ENCODE measurements at regions not wholly inside any gene's neighbourhood (a gene's known extent, or its start where the extent isn't known, plus 50 kb on each side); places are given as distances from the start of the nearest gene placed in this dataset.
"Not testable (repeated sequence)": the region's sequence is repeated elsewhere in the genome, so short reads cannot be mapped to it uniquely, and the experiment has no call there.

DNA sequence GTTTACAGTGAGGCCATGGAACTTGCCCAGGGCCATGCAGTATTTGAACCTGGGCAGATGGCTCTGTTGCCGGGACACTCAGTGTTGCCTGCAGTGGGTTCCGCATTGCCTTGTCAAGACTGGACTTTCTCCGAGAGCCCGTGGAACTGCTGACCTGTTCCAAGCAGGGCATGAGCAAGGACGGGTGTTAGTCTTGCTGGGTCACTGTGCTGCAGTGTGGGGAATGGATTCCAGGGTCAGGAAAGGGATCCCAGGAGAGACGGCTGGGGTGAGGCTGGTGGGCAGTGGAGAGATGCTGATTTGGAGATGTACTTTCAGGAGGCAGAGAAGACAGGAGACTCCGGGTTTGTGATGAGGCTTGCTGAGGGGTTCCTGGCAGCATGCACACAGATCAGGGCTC, 348.7 kb upstream of the HS6ST1 start:
- DNase-seq (ENCODE audit: low read depth in 4 of 4, low spot score in 3 of 4), result no peak

DNA sequence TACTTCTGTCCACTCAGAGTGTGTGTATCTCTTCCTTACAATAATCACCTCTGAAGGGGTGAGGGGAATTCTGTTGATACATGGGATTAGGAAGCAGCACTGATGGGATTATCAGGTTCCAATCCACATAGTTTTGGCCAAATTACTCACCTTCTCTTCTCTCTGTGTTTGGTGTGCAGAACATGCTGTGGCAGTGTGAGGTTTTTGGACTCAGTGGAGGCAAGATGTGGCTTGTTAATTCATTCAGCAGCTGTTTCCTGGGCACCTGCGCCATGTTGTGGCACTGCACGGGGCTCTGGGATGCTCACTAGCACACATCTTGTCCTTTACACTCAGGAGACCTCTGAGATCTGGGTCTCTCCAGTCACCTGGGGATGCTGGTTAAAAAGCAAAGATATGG, 350.3 kb upstream of the HS6ST1 start:
- DNase-seq (ENCODE audit: low read depth in 4 of 4, low spot score in 3 of 4), result no peak

DNA sequence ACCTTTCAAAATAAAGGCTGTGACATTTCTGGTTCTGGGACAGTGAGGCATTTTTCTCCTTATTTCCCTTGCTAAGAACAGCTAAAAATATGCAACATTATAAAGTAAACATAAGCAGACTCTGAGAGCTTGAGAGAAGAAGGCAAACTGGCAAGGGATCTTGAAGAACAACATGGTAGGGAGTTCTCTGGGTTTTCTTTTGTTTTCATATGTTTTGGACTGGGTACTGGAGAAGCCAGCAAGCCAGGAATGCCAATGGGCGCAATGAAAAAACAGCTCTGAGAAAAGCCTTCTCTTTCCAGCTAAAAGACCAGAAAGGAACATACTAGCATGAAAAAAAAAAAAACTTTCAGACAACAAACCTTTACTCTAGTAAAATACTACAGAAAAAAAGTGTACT, 351.4 kb upstream of the HS6ST1 start:
- DNase-seq (ENCODE audit: low read depth in 4 of 4, low spot score in 3 of 4), result no peak

DNA sequence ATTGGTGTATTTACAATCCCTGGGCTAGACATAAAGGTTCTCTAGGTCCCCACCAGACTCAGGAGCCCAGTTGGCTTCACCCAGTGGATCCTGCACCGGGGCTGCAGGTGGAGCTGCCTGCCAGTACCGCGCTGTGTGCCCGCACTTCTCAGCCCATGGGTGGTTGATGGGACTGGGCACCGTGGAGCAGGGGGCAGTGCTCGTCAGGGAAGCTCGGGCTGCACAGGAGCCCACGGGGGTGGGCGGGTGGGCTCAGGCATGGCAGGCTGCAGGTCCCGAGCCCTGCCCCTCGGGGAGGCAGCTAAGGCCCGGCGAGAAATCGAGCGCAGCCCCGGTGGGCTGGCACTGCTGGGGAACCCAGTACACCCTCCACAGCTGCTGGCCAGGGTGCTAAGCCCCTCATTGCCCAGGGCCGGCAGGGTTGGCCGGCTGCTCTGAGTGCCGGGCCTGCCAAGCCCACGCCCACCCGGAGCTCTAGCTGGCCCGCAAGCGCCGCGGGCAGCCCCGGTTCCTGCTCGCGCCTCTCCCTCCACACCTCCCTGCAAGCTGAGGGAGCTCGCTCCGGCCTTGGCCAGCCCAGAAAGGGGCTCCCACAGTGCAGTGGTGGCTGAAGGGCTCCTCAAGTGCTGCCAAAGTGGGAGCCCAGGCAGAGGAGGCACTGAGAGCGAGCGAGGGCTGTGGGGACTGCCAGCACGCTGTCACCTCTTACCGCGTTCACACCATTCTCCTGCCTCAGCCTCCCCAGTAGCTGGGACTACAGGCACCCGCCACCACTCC, 353.5 kb upstream of the HS6ST1 start:
- DNase-seq (ENCODE audit: low read depth in 4 of 4, low spot score in 3 of 4), result not testable (repeated sequence)

DNA sequence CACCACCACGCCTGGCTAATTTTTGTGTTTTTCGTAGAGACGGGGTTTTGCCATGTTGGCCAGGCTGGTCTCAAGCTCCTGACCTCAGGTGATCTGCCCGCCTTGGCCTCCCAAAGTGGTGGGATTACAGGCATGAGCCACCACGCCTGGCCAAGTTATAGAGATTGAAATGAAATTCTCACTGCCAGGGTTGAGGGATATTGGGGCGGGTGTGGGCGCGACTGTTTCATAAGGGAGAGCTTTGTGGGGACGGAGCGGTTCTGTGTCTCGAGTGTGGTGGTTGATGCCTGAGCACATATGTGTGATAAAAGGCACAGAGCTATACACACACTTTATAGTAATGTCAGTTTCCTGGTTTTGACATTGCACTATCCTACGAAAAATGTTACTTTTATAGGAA, 361.0 kb upstream of the HS6ST1 start:
- not testable (repeated sequence) for DNase-seq (ENCODE audit: low read depth in 4 of 4, low spot score in 3 of 4)

DNA sequence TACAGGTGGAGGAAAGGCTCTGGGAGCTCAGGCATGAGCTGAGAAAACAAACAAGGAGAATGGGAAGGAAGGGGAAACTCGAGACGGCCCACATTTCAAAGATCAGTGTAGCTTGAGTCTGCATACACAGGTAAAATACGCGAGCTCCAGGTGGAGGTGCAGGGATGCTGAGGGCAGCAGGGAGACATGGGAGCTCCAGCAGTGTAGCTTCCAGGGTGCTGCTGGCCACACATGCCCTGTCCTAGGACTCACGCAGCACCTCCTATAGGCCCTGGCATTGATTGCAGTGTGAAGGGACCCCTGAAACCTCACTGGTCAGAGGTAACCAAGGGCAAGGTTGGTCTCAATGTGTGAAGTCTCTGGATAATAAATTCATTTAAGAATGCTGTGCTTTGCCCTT, 362.8 kb upstream of the HS6ST1 start:
- no peak for DNase-seq (ENCODE audit: low read depth in 4 of 4, low spot score in 3 of 4)

DNA sequence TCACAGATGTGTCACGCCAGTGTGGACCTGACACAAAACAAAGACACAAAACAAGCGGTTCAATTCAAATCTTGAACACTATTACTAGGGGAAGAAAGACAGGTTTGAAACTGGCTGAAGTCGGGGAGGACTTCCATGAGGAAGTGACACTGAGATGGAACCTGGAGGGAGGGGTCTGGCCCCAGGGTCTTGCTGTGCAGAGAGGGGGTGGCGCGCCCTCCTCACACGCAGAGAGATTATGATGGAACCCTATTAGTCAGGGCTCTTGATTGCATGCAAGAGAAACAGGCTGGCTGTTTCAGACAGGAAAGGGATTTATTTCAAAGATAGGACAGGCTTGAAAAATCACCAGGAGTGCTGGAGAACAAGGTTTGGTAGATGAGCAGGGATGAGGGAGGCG, 363.6 kb upstream of the HS6ST1 start:
- no peak for DNase-seq (ENCODE audit: low read depth in 4 of 4, low spot score in 3 of 4)

DNA sequence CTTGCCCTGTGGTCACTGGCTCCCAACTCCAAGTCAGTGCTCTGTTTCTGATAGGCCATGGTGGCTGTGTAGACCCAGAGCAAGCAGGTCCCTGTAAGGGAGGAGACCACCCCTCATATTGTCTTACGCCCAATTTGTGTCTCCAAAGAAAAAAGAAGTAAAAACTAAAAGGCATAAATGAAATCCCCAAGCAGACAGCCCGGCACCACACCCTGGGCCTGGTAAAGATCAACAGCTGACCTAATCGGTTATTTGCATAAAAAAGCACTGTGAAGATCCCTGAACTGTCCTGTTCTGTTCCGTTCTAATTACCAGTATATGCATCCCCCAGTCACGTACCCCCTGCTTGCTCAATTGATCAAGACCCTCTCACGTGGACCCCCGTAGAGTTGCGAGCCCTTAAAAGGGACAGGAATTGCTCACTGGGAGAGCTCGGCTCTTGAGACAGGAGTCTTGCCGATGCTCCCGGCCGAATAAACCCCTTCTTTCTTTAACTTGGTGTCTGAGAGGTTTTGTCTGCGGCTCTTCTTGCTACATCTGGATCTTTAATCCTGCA, 364.1 kb upstream of the HS6ST1 start:
- DNase-seq (ENCODE audit: low read depth in 4 of 4, low spot score in 3 of 4), result no peak

DNA sequence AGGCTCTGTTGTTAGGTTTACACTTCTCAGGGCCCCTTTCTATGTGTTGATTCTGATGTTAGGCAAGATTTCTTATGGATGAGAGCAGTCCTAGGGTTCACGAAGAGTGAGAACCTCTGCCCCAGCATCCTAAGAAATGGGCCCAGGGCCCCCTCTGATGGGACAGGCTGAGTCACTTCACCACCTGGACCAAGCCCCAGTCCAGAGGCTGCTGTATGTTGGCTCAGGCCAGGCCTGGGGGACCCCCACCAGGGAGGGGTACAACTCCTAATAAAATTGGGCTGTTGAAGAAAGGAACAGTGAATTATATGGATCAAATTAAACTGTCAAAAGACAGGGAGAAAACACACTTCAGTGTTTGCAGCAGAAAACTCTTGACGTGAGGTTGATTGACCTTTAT, 365.9 kb upstream of the HS6ST1 start:
- no peak for DNase-seq (ENCODE audit: low read depth in 4 of 4, low spot score in 3 of 4)

DNA sequence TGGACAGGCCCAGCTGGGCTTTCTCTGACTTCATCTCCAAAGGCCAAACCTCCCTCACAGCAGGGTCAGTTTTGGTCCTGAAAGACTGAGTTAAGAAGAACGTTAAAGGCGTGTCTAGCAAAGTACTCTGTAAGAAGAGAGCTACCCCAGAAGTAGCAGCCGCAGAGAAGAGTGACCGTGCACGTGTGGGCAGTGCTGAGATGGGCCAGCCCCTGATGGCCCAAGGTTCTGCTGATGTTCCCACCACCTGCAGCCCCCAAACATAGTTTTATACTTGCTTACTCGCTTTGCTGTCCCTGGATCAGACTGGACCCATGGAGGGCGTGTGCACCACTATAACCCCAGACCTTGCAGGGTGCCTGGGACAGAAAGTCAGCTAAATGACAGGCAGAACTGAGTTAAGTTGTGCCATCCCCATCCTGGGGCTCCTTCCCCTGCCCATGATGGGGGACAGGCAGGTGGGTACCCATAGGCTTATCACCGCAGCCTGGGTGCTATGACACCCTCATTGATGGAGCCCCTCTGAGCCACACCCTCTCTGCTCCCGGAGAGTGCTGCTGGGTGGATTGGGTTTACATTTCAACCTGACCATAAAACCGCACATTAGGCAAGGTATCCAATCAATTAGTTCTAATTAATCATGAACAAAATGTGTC, 367.3 kb upstream of the HS6ST1 start:
- no peak for DNase-seq (ENCODE audit: low read depth in 4 of 4, low spot score in 3 of 4)

DNA sequence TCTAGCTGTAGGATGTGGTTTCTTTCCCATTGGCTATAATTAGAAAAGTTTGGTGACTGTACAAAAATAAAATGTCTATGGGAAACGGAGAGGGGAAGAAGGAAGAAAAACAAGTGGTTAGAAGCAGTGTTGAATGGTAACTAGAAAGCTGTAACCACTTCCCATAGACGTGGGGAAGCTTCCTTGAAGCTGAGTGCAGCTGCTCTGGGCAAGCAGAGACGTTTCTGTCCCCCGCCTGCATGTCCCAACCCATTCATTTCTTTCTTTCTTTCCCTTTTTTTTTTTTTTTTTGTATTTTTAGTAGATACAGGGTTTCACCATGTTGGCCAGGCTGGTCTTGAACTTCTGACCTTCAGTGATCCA, 367.8 kb upstream of the HS6ST1 start:
- no peak for DNase-seq (ENCODE audit: low read depth in 4 of 4, low spot score in 3 of 4)

DNA sequence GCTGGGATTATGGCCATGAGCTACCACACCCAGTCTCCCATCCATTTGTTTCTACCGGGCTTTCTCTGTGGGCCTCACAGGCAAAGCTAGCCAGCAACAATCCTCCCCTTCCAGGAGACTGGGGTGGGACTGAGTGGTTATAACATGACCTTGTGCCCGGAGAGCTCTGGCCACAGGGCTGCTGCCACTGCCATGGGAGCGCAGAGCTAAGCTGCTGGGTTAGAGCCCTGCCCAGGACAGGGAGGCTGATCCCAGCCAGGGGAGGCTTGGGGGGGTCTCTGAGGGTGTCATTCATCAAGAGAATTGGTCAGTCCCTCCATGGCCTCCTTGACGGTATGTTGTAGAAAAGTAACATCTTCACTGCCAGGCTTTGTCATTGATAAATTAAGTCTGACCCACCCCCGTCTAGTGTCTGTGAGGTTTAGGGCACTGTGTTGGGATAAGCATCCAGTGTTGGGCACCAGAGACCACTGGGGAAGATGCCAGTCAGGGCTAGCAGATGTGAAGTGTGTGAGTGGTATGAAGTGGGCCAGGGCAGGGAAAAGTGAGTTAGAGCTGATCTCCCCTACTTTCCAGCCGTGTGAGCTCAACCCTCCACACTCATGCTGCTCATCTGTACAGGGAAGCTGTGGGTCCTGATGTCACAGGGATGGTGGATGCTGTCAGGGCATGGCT, 368.4 kb upstream of the HS6ST1 start:
- no peak for DNase-seq (ENCODE audit: low read depth in 4 of 4, low spot score in 3 of 4)

DNA sequence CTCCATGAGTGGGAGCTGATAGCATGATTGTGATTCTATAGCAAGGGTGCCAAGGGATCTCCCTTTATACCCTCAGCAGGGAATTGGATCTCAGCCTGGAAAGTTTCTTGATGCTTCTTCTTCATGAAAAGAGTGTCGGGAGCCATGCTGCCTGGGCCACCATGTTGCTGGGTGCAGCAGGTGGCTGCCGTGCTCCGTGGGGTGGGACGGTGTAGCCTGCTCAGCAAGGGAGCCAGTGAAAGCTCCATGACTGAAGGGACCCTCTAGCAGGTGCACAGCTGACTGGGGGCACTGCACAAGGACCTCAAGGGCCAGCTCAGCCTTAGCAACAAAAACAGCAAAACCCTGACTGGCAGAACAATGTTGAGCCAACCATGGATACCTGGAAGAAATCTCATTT, 368.9 kb upstream of the HS6ST1 start:
- DNase-seq (ENCODE audit: low read depth in 4 of 4, low spot score in 3 of 4), result no peak

DNA sequence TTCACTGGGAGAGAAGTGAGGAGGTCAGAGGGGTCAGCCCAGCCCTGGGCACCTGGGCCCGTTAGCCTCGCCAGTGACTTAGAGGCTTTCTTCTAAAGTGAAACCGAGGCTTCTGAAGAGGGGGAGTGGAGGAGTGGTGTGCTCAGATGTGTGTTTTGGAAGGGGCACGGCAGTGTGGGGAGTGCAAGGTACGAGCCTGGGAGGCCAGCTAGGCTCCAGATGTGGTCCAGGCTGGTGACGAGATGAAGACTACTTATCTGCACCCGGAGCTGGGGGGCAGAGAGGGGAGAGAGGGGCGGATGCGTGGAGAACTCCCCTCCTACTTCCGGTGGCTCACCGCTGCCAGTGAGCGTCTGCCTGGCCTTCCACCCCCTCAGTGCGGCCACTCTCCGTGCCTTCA, 371.3 kb upstream of the HS6ST1 start:
- DNase-seq (ENCODE audit: low read depth in 4 of 4, low spot score in 3 of 4), result no peak

DNA sequence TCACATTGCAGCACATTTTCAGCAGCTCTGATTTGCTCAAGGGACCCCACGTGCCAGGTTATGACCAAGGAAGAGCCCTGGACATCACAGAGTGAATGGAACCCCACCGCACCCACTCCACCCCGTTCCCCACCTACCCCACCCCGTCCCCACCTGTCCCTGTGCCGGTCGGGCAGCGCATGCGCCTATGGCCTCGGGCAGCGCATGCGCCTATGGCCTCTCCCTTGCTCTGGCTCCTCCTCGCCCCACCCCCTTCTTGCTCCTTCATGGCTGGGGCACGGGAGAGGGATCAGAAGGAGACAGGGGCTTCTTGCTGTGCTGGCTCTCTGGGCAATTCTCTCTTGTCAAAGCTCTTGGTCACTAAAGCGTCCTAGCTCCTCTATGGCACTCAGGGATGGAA, 371.8 kb upstream of the HS6ST1 start:
- no peak for DNase-seq (ENCODE audit: low read depth in 4 of 4, low spot score in 3 of 4)

DNA sequence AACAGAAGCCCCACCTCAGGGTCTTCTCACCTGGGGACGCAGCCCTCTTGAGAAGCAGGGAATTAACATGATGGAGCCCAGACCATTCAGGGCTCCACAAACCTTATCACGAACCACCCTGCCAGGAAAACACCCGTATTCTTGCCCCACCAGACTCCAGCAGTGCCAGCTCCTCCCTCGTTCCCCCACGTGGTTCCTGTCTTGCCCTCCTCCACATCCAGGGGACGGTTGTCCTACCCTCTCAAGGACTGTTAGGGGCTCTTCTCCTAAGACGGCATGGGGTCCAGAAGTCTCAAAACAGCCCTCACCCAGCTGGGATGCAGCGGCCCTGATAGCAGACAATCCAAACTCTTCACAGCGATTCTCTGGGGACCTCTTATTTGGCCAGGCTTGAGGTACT, 372.2 kb upstream of the HS6ST1 start:
- no peak for DNase-seq (ENCODE audit: low read depth in 4 of 4, low spot score in 3 of 4)

DNA sequence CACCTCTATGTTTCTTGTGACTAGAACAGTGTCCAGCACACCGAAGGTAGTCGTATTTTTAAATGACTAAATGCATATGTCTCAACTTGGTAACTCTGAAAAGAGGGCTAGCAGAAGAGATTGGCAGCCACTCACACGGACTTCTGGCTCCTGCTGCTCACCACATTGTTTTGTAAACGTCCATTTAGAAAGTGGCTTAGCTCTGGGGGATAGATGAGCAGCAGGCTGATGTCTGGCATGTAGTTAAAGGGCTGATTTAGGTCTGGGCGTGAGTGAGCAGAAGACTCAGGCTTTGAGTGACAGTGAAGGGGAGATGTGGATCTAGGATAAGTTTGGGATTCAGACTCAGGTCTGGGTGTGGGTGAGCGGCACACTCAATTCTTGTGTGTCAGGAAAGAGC, 372.9 kb upstream of the HS6ST1 start:
- DNase-seq (ENCODE audit: low read depth in 4 of 4, low spot score in 3 of 4), result no peak

DNA sequence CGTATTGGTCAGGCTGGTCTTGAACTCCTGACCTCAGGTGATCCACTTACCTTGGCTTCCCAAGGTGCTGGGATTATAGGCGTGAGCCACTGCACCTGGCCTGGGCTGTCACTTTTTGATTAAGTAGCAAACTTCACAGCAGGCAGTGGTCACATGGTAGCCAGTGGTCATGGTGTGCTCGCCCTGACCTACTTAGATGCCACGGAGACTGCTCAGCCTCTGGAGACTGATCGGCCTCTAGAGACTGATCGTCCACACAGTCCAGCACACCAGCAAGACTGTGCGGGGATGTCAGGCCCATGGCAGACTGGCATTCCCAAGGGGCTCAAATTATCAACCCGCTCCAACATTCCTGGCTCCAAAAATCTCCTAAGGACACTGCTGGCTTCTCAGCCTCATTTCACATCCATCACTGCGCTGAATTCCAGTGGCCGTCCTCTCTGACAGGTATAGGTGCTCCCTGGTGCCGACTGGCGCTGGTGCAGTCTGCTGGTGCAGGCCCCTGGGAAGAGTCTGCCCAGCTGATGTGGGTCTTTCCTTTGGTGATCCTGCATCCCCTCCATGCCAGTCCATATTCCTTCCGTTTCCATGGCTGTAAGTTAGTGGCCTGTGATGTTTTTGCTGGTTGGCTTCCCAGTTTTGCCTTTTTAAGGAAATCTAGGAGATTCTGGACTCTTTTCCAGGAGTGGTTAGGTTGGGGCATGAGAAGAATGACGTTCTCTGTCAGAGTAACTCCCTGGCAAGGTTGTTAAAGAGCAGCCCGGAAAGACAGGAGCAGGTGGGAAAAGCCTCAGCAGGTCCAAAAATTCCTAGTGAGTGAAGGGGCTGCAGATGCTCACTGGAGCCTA, 374.5 kb upstream of the HS6ST1 start:
- no peak for DNase-seq (ENCODE audit: low read depth in 4 of 4, low spot score in 3 of 4)

DNA sequence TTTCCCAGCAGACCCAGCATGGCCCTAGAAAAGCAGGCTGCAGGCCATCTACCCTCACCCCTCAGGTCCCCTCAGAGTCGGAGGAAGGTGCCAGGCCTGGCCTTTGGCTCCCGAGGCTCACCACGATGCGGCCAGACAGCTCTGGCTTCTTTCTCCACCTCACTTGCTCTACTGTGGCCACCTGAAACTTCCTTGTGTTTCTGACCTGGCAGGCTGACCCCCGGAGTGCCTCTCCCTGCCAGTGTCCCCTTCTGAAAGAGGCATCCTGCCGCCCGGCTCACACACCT, 375.0 kb upstream of the HS6ST1 start:
- no peak for DNase-seq (ENCODE audit: low read depth in 4 of 4, low spot score in 3 of 4)

DNA sequence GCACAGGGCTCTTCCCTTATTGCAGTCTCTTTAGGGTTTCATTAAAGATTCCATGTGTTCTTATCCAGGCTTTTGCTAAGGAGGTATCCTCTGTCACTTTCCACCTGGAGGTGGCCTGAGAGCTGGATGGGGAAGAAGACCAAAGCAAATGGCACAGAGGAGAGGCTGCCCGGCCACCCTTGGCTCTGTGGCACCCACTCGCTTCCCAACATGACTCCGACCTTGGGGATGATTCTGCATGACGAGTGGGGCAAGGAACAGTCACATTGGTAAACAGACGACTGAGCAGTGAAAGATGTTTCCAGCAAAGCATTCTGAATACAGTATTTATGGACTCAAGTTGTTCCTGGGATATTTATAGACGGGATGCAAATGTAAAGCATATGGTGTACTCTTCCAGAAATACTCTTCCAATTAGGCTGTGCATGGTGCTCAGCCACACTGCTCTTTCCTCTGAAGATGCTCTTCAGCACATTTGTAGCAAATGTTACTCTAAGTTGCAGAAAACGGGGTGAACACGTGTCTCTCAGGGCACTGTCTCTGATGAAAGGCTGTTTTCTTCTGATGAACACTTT, 377.1 kb upstream of the HS6ST1 start:
- DNase-seq (ENCODE audit: low read depth in 4 of 4, low spot score in 3 of 4), result no peak

DNA sequence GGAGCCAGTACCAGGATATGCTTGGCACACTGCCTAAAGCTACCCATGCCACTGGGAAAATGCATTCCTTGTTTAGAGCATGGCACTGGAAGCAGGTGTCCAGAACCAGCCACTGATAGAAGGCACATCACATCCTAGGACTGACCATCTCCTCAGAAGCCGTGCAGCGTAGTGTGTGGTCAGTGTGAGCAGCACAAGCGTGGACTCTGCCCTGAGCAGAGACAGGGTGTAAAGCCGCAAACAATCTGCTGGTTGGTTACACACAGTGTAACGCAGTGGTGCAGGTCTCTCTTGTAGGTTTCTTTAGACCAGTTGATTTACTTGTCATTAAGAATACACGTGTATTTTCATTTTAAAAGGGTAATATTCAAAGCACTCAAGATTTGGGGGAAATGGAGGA, 377.8 kb upstream of the HS6ST1 start:
- no peak for DNase-seq (ENCODE audit: low read depth in 4 of 4, low spot score in 3 of 4)
